ENCODE measurements at regions not wholly inside any gene's neighbourhood (a gene's known extent, or its start where the extent isn't known, plus 50 kb on each side); places are given as distances from the start of the nearest gene placed in this dataset.

DNA sequence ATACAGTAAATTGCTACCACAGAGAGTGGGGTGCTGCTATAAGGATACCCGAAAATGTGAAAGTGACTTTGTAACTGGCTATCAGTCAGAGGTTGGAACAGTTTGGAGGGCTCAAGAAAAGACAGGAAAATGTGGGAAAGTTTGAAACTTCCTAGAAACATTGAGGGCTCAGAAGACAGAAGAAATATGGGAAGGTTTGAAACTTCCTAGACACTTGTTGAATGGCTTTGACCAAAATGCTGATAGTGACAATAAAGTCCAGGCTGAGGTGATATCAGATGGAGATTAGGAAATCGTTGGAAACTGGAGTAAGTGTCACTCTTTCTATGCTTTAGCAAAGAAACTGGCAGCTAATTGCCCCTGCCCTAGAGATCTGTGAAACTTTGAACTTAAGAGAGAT, 1158.6 kb upstream of the CDH6 start:
- TF ChIP-seq, protein P1, sequence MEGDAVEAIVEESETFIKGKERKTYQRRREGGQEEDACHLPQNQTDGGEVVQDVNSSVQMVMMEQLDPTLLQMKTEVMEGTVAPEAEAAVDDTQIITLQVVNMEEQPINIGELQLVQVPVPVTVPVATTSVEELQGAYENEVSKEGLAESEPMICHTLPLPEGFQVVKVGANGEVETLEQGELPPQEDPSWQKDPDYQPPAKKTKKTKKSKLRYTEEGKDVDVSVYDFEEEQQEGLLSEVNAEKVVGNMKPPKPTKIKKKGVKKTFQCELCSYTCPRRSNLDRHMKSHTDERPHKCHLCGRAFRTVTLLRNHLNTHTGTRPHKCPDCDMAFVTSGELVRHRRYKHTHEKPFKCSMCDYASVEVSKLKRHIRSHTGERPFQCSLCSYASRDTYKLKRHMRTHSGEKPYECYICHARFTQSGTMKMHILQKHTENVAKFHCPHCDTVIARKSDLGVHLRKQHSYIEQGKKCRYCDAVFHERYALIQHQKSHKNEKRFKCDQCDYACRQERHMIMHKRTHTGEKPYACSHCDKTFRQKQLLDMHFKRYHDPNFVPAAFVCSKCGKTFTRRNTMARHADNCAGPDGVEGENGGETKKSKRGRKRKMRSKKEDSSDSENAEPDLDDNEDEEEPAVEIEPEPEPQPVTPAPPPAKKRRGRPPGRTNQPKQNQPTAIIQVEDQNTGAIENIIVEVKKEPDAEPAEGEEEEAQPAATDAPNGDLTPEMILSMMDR (conservative IDR thresholded peaks at IDR 0.05 in 1 of 2, IDR thresholded peaks at IDR 0.05 in 1 of 2; ENCODE audit: low read depth in 1 of 2, low read length in 2 of 2) = no peak
- no peak for TF ChIP-seq EZH2 (IDR thresholded peaks at IDR 0.05; ENCODE audit: low read length, missing control alignments)

All from fibroblast of lung (primary cell).